ENCODE measurements at regions not wholly inside any gene's neighbourhood (a gene's known extent, or its start where the extent isn't known, plus 50 kb on each side); places are given as distances from the start of the nearest gene placed in this dataset.

DNA sequence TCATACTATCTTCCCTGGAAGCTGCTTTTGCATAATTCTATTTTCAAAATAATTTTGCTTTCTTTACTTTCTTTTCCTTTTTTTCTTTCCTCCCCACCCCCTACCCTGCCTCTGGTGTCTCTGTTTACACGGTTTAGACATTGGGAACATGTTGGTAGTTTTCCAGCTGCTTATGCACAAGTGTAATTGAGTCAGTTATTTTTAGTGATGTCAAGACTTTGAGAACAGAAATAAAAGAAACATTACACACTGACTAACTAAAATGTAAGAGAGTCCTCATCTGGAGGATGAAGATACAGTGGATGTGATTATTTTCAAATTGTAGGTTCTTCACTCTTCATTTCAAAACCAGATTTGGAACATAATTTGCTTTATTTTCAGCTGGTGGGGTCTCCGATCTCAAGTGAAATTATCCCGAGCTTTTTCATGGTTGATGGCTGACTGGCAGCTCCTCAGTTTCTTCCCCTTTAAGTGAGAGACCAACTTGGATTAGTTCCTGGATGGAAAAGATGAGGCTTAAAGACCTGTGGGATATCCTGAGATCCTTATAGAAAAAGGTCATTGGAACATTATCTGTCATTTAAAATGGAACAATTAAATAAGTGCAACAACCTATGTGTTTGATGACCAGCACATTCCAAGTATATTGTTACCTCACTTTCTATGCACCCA, 154.4 kb upstream of the ZNF462 start:
- no peak for DNase-seq (ENCODE audit: low spot score)

DNA sequence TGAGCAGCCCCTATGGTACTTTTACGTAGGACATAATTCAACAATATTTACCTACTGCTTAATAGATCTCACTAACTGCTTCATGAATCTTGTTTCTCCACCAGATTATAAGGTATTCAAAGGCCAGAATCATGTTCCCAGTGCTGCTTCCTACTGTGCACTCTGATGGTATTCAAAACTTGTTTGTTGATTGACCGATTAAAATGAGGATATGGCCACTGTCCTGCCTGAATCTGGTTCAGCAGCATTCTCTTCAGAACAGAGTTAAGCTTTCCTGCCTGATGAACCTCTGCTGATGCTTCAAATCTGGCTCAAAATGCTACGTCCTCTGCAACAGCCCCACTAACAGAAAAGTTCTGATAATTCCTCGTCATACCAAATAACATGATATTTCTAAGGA, 150.7 kb upstream of the ZNF462 start:
- no peak for DNase-seq (ENCODE audit: low spot score)

DNA sequence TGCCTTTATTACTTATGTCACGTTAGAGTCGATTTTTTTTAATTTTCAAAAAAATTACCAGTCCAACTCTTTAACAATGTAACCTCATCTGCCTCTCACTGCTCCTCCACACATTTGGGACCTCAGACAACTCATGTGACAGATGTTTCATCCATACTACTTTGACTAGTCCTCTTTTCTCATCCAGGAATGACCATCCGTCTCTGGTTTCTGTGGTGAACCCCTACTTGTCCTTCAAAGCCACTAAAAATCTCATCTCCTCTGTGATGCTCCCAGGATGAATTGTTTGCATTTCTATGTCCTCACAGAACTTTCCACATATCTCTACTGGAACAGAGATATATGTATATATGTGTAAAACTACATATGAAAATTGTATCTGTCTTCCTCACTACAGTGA, 149.8 kb upstream of the ZNF462 start:
- DNase-seq (ENCODE audit: low spot score), result no peak

DNA sequence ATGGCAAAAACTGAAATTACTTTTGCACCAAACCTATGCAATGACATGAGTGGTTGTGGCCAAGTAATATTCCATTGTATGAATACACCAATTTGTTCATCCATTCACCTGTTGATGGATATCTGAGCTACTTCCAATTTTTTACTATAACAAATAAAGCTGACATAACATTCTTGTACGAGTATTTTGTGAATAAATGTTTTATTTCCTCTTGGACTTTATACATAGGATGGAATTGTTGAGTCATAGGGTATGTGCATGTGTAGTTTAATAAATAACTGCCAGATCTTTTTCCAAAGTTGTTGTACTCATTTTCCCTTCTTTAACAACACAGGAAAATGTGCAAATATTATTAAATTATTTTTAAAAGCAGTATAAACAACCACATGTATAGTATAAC, 146.1 kb upstream of the ZNF462 start:
- DNase-seq (ENCODE audit: low spot score), result no peak

DNA sequence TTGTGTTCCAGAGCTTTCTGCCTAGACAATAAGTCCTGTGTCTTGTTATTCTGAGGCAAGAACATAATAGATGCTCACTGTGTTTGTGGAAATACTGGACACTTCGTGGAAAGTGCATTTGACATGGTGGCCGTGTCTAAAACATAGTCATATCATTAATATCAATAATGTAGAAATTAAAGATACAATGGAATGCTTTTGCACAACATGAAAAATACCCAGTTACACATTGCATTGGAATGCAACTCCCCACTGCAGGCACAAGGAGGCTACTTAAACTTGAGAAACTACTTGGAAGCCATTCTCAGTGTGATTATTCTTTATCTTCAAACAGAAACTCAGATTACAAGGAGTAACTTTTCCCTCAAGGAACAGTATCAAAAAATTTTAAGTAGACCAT, 145.3 kb upstream of the ZNF462 start:
- DNase-seq (ENCODE audit: low spot score), result no peak

DNA sequence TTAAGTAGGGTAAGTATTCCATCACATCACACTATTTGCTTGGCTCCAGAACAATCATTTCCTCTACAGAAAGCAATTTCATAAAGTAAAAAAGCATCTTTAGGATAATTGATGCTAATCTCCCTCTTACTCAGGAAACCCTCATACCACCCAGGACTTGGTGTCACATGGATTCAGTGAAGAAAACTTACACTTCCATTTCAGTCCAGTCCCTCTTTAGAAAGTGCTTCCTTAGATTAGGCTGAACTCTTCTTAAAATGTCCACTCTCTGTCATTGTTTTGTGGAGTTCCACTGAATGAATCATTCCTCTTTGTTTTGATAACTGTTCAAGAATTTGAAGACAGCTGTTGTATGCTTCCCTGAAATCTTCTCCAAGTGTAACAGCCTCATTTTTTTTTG, 144.0 kb upstream of the ZNF462 start:
- DNase-seq (ENCODE audit: low spot score), result no peak

DNA sequence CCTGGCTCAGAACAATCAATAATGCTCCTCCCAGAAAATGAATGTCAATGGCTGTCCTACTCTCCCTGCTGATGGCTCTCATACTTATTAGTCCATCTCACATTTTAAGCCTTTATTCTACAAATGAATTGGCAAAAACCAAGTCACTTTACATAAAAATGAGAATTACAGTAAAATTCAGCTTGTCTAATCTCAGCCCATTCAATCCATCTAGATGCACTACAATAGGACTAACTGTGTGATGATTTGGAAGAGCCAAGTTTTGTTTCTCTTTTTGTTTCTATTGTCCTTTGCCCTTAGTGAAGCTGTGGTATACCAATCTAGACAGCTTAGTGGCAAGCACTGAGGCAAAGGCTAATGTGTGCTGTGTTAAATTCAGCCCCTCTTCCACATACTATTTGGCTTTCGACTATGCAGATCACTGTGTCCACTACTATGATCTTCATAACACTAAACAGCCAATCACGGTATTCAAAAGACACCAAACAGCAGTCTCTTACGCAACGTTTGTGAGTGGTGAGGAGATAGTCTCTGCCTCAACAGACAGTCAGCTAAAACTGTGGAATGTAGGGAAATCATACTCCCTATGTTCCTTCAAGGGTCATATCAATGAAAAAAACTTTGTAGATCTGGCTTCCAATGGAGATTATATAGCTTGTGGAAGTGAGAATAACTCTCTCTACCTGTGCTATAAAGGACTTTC, 140.8 kb upstream of the ZNF462 start:
- no peak for DNase-seq (ENCODE audit: low spot score)

DNA sequence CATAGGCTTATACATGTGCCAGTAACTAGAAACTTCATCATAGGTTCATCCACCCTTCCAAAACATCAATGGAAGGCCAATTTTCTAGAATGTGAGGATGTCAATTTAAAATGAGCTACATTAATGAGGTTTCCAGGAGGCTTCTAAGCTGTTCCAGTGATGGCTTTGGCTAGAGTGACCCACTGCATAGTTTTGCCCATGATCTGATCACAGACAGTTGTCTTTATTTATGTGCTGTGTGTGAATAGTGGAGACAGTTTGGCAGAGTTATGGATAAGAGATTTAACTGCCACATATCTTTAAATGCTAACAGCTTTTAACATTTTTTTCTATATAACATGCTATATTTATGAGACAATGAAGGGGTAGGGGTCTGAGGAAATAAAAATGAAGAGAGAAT, 139.0 kb upstream of the ZNF462 start:
- DNase-seq (ENCODE audit: low spot score), result no peak

DNA sequence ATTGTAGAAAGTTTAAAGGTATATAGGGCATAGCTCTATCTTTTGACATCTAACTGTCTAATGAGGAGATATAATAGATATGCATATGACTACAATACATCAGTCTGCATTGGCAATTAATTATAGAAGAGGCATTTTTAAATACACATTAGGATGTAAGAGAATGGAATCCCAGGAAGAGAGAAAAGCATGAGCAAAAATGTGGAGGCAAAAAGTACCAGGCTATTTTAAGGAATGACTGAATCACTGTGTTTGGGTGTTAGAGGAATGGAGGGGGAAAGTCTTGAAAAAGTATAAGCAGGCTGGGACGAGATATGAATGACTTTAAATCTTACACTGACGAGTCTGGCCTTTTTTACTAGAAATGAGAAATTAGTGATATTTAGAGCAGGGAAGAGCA, 138.4 kb upstream of the ZNF462 start:
- no peak for DNase-seq (ENCODE audit: low spot score)

DNA sequence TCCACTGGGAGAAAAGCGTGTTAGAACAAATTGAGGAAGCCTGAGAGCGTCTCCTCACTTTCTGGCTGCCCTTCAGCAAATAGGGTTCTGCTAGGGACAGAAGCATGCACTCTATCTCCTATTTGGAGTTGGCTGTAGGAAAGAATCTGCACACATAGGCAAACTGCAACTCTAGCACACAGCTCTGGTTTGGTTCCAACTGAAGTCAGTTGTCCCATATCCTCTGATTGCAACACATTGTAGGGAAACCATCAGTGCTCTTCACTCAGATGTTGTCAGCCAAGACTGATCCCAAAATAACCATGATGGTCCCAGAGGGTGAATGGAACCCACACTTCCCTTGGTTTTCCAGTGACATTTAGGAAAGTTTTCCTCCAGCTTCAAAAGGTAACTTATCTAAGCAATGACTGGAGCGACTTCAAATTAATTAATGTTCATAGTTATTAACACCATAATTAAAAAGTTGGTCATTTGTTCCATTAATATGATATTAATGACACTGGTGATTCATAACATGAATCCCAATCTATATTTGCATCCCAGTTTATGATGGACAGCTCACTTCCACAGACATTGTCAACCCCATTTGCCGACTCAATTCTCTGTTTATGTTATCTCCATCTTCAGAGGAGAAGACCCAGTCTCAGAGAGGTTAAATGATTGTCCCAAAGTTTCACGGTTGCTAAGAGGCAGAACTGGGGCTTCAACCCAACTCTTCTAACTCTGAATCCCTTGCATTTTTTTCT, 136.7 kb upstream of the ZNF462 start:
- no peak for DNase-seq (ENCODE audit: low spot score)

DNA sequence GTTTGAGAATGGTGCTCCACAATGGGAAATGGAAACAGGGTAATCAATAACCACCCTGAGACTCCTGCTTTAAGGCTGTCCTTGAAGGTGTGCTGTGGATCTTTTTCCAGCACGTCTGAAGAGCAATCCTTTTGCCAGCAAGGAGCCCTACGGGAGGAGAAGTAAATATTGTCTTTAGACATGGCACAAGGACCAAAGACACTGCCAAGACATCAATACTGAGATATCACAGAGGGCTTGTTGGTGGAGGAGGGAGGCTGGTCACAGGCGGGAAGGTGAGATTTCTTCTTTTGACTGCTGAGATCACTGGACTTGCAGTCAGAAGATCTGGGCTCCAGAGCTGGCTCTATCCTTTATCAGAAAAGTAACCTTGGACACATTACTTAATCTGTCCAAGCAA, 135.0 kb upstream of the ZNF462 start:
- no peak for DNase-seq (ENCODE audit: low spot score)

DNA sequence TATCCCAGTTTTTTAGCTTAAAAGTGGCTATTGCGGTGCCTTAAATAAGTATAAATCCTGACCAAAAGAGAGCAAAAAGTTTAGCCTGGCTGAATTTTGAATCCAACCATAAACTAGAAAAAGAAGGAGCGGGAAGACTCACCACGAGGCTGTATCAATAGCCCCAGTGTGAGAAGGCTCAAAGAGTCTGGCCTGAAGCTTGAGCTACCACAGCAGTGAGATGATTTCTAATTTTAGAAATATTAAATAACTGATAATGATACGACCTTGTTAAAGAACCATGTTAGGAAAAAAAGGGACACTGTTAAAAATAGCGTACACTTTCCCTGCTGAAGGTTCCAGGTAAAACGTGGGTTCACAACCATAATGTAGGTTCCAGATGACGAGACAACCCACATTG, 134.1 kb upstream of the ZNF462 start:
- DNase-seq (ENCODE audit: low spot score), result no peak

DNA sequence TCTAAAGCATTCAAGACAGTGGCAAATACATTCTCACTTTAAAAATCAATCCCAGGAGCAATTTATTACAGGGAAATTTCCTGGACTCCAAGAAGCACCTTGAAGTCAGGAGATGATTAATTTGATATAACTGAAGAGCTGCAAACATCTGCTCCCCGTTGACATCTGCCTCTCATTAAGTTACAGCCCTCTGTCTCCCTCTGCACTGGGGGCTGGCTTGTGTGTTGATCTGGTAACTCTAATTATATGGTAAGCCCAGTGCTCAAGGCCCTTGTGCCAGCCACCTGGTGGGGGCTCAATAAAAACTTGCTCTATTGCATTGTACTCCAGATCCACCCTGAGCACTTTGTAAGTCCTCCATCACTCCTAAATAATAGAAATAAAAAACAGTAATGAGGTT, 131.1 kb upstream of the ZNF462 start:
- DNase-seq (ENCODE audit: low spot score), result no peak

DNA sequence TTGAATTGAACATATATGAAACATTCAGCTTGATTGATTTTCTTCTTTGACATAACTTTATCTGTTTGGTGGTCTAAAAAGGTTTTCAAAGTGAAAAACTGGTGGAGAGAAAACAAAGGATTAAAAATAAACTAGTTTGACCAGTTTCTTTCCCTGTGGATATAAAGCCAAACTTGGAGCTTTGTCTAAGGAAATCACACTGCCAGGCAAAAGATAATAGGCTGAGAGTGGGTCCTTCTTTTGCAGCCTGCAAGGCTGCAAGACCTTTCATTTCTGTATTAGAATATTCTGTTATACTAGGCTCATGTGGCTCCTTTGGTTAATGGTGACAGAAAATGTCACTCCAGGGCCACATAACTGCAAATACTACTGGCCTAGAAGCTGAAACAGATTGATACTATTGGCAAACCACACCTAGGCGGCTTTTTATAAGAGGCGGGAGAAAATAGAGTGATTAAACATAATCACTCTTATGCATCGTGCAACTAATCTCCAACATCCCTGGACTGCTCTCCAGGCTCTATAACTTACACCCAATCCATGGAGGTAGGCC, 129.1 kb upstream of the ZNF462 start:
- DNase-seq (ENCODE audit: low spot score), result no peak

DNA sequence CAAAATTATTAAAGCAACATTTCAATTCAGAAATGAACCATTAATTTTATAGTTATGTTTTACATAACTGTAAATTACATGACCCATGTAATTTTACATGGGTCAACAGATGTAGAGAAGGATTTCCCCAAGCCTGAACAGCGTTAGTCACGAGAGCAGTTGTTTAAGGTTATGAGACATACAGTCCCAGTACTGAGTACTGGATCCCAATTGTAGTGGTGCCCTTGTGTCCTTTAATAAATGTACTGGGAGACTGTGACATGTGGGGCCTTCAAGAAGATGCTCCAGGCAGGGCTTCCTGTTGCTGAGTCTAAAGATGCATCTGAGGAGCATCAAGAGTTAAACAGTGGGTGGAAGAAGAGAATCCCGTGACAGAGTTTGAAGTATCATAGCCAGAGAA, 125.5 kb upstream of the ZNF462 start:
- no peak for DNase-seq (ENCODE audit: low spot score)

DNA sequence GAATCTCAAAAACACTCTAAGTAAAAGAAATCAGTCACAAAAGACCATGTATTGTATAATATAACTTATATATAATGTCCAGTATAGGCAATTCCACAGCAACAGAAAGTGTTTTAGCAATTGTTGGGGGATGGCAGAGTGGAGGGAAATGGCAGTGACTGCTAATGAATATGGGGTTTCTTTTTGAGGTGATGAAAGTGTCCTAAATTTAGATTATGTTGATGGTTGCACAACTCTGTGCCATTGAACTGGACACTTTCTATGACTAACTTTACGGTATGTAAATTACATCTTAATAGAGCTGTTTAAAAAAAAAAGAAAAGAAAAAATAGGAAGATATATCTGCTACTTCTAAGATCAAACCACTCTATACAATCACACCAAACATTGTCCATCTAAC, 124.9 kb upstream of the ZNF462 start:
- DNase-seq (ENCODE audit: low spot score), result no peak

DNA sequence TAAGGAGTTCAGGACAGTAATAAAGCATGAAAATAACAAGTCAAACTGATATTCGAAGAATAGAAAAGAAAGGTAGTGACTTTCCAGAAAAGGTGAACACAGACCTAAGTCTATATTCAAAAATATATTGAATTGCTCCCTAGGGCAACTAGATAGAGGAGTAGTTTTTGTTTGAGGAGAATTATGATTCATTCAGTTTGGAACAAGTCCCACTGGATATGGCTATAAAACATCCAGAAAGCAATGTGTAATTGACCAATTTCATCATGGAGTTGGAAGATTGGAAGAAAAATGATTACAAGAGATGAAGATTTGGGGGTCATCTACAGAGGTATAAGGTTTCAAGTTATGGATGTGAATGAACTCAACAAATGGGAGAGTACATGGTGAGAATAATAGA, 117.5 kb upstream of the ZNF462 start:
- DNase-seq (ENCODE audit: low spot score), result no peak

DNA sequence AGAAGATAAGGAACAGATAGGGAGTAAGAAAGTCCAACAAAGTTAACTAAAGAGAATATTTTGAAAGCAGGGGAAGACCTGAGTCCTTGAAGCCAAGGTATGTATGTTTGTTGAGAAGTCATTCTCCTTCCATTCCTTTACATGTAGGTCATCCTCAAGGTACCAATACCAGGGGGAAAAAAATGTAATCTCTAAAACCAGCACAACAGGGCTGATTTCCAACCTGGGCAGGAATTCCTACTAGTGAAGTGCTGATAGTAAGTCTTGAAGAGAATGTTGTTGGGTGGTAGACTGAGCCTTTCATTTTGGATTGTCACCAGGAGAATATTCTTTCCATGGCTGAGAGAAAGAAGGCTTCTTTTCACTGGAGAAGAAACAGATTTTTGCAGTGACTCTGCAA, 117.1 kb upstream of the ZNF462 start:
- no peak for DNase-seq (ENCODE audit: low spot score)

DNA sequence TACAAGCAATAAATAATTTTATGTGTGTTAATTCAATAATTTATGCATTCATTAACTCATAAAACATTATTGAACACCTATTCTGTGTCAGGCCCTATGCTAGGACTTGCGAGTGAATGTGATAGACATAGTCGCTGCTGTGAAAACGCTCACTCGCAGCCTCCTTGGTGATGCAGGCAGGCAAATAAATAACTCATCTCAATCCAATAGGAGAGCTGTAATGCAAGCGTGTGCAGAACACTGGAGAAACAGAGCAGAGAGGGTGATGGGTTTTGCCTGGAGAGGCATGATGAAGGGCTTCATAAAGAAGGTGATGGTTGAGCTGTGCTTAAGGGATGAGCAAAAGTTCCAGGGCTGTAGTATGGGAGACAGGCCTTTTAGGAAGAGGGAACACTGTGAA, 111.3 kb upstream of the ZNF462 start:
- DNase-seq (ENCODE audit: low spot score), result no peak

DNA sequence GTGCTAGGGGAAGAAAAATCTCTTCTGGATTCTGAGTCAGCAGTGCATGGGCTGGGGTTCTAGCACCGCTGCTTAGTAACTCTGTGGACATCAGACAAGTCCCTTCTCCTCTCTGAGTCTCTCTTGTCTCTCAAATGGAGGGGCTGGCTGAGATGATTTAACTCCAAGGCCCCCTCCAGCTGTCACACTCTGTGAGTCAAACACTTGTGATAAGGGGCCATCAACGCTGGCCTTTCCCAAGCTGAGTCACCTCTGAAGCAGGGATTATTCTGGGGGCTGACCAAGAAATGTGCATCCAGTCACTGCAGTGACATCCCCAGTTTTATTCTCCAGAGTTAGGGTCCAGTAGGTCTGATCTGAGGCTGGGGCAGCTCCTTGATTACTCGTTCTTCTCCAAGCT, 110.4 kb upstream of the ZNF462 start:
- DNase-seq (ENCODE audit: low spot score), result no peak

DNA sequence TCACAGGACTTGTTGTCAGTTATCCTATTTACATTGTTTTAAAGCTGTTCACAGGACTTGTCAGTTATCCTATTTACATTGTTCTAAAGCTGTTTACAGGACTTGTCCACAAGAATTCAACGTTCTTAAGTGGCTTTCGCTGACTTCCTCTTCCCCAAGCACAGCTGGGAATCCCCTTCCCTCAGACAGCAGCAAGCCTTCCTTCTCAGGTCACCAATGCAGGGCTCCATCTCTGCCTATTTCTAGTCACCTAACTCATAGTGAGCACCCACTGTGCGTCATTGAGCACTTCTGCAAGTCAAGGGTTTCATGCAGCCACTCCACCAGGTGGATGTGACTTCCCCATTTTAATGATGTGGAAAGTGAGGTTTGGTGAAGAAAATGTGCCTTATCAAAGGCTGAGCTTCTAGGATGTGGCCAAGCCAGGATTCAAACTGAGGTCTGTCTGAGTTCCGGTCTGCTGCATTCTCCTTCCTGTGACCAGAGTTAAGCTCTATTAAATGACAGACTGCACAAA, 109.8 kb upstream of the ZNF462 start:
- DNase-seq (ENCODE audit: low spot score), result no peak

DNA sequence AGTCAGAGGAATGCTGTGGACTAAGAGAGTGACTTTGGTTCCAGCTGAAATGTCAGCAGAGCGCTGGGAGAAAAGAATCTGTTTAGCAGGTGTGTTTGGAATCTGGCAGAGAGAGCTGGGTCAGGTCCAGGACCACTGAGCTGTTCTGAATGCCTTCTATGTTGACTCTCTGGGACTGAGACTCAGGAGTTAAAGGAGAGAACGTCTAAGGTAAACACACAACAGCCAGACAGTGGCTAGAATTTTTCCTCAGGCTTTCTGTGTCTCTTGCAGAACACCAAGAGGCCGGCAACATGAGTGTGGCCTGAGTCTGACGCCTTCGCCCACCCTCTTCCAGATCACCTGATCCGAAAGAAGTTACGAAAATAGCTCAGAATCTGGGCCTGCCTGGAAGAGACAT, 107.2 kb upstream of the ZNF462 start:
- no peak for DNase-seq (ENCODE audit: low spot score)

DNA sequence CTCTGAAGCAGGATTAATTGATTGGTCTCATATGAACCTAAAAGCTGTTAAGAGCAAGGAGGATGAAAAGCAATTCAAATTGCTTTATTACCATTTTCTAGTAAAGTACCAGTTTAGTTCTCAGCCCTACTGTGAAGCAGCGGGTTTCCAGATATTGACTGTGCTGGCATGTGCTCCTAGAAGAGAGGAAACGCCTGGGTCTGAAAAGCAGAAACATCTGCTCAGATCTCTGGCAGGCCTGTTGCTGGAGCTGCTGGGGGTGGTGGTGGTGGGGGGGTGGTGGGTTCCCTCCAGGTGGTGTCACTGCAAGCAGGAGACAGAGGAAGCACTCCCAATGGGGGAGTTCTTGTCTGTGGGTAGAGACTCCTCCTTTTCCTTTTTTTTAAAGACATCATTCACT, 105.5 kb upstream of the ZNF462 start:
- DNase-seq (ENCODE audit: low spot score), result no peak

Measured in HuH-7 (cell line).